ENCODE measurements at regions not wholly inside any gene's neighbourhood (a gene's known extent, or its start where the extent isn't known, plus 50 kb on each side); places are given as distances from the start of the nearest gene placed in this dataset.

GRCh38 chr12:91617818-91618217, 435.2 kb upstream of the DCN start:
- CTCF ChIA-PET, result interaction anchor here (0.7 kb wide), 1 partner anchor 161 kb away, joined by 7 read pairs; no protein-coding TSS in a partner anchor
- no TSS peak for BruUV-seq (replicated peaks)
- no peak overlapping the region for H3K4me3 ChIP-seq (ENCODE audit: low read depth in 2 of 2, low read length in 2 of 2)
- no peaks in the 10 kb centered on the region for H3K36me3 ChIP-seq (ENCODE audit: control insufficient read depth, insufficient read depth, low read length)
- no peaks in the 10 kb centered on the region; the same call in 1 of the 2 replicates for H3K4me1 ChIP-seq (ENCODE audit: control insufficient read depth, insufficient read depth, low read length)
- intact Hi-C loops (cut with micrococcal nuclease; ENCODE audit: unreplicated experiment) (no loop called here), in situ Hi-C loops (cut with HindIII; ENCODE audit: low pct_unique_long_range_greater_than_20kb, low sequenced_read_pairs) (no loop called here)
- H3K9me3 ChIP-seq (ENCODE audit: control insufficient read depth, insufficient read depth, low read depth, low read length), result no peaks in the 10 kb centered on the region
- no peaks in the 10 kb centered on the region for H3K27me3 ChIP-seq (ENCODE audit: control insufficient read depth, insufficient read depth, low read length)
- POLR2A ChIA-PET, result no interaction called here
- TF ChIP-seq CTCF (IDR thresholded peaks at IDR 0.05) (no peak), REST (IDR thresholded peaks at IDR 0.05; ENCODE audit: insufficient read depth in 1 of 2, low read depth in 2 of 2, low read length in 1 of 2) (no peak), POLR2AphosphoS5 (IDR thresholded peaks at IDR 0.05; ENCODE audit: low read depth, low read length) (no peak)
- no peak overlapping the region for H3K27ac ChIP-seq (ENCODE audit: low read length)
- DNase-seq (ENCODE audit: low read depth, low spot score), result no peak
- no peak for ATAC-seq

GRCh38 chr12:91616416-91616815, 433.8 kb upstream of the DCN start:
- Histone ChIP-seq H3K4me3 (ENCODE audit: low read depth in 2 of 2, low read length in 2 of 2) (no peak overlapping the region), H3K36me3 (ENCODE audit: control insufficient read depth, insufficient read depth, low read length) (no peaks in the 10 kb centered on the region), H3K27ac (ENCODE audit: low read length) (no peak overlapping the region), H3K27me3 (ENCODE audit: control insufficient read depth, insufficient read depth, low read length) (no peaks in the 10 kb centered on the region), H3K4me1 (ENCODE audit: control insufficient read depth, insufficient read depth, low read length) (no peaks in the 10 kb centered on the region; the same call in 1 of the 2 replicates), H3K9me3 (ENCODE audit: control insufficient read depth, insufficient read depth, low read depth, low read length) (no peaks in the 10 kb centered on the region)
- no TSS peak for BruUV-seq (replicated peaks)
- ATAC-seq (no peak), DNase-seq (ENCODE audit: low read depth, low spot score) (no peak)
- intact Hi-C loops (cut with micrococcal nuclease; ENCODE audit: unreplicated experiment), result no loop called here
- POLR2A ChIA-PET, result no interaction called here
- CTCF ChIA-PET, result no interaction called here
- in situ Hi-C loops (cut with HindIII; ENCODE audit: low pct_unique_long_range_greater_than_20kb, low sequenced_read_pairs), result no loop called here
- TF ChIP-seq TCF7L2 (IDR thresholded peaks at IDR 0.05; ENCODE audit: low read depth, low read length), result no peak
- no peak for TF ChIP-seq SIN3A (IDR thresholded peaks at IDR 0.05; ENCODE audit: borderline replicate concordance, insufficient read depth, low read depth, low read length)
- TF ChIP-seq POLR2AphosphoS5 (IDR thresholded peaks at IDR 0.05; ENCODE audit: low read depth, low read length), result no peak
- TF ChIP-seq CTCF (IDR thresholded peaks at IDR 0.05), result no peak
- TF ChIP-seq REST (IDR thresholded peaks at IDR 0.05; ENCODE audit: insufficient read depth in 1 of 2, low read depth in 2 of 2, low read length in 1 of 2), result no peak
